Epithelial cell of esophagus (primary cell): ENCODE measurements at regions not wholly inside any gene's neighbourhood (a gene's known extent, or its start where the extent isn't known, plus 50 kb on each side); places are given as distances from the start of the nearest gene placed in this dataset.

ENCODE experiments used
- DNase-seq: peaks from one replicate; pipeline ENCODE4 v3.0.0; 2010; ENCODE audit warnings: low read depth
- H3K4me3 ChIP-seq: 2 replicates; pipeline ENCODE4 v1.5.1; 2011; ENCODE audit warnings: mild to moderate bottlenecking, low read length, control low read depth
- TF ChIP-seq, protein P1 (sequence below): IDR thresholded peaks from 2 replicates; pipeline ENCODE4 v1.5.1; 2011; ENCODE audit warnings: low read depth, mild to moderate bottlenecking, low read length, control low read depth, inconsistent platforms; ENCODE audit not compliant: insufficient read depth; ENCODE audit errors: missing control alignments

GRCh38 chr6:164547076-164547475, 762.3 kb downstream of the C6orf118 start:
- TF ChIP-seq, protein P1, sequence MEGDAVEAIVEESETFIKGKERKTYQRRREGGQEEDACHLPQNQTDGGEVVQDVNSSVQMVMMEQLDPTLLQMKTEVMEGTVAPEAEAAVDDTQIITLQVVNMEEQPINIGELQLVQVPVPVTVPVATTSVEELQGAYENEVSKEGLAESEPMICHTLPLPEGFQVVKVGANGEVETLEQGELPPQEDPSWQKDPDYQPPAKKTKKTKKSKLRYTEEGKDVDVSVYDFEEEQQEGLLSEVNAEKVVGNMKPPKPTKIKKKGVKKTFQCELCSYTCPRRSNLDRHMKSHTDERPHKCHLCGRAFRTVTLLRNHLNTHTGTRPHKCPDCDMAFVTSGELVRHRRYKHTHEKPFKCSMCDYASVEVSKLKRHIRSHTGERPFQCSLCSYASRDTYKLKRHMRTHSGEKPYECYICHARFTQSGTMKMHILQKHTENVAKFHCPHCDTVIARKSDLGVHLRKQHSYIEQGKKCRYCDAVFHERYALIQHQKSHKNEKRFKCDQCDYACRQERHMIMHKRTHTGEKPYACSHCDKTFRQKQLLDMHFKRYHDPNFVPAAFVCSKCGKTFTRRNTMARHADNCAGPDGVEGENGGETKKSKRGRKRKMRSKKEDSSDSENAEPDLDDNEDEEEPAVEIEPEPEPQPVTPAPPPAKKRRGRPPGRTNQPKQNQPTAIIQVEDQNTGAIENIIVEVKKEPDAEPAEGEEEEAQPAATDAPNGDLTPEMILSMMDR = no peak
- DNase-seq = no peak

DNA sequence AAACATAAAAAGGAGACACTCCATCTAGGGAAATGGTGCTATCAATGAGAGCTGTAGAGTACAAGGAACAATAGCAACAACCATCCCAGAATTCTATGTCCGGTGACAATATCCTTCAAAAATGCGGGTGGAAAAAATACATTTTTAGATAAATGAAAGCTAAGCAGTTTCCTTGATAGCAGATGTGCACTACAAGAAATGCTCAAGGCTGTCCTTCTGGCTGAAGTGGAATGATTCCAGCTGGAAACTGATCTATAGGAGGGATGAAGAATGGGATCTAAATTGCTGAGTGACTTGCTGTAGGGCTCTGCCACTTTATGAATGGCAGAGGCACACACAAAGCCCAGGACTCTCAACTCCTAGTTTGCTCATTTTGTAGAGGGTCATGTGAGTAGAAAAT, 763.1 kb downstream of the C6orf118 start:
- H3K4me3 ChIP-seq = no peak overlapping the region
- TF ChIP-seq, protein P1 = no peak
- DNase-seq = no peak

More at GRCh38 chr6:164547076-164547475, 762.3 kb downstream of the C6orf118 start:
- H3K4me3 ChIP-seq = no peak overlapping the region

DNA sequence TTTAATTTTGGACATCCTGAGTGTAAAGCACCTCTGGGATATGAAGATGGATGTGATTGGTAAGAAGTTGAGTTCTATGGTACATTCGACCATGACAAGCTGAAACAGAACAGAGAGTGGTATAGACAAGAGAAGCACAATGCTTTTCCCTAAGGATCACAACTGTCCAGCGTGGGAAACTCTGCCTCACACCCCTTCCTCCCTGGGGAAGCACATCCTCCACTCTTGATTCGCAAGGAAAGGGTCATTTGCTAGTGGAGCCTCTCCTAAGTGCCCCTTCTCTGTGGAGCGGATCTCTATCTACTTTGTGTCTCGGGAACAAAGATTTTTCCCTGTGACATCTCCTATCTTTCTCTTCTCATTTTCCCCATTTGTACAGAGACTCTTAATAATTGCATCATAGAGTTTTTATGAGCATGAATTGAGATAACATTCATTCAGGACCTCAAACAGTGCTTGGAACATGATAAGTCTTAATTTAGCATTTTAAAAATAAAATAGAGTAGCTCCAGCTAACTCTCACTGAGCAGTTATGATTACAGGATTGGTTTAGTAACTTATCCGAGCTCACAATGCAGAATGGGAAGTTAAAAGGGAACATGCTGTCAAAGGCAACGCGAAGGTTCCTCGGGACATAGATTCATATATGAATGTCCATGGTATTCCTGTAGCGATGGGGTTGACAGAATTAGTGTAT, 775.2 kb downstream of the C6orf118 start:
- DNase-seq = no peak
- H3K4me3 ChIP-seq = no peak overlapping the region
- TF ChIP-seq, protein P1 = no peak

DNA sequence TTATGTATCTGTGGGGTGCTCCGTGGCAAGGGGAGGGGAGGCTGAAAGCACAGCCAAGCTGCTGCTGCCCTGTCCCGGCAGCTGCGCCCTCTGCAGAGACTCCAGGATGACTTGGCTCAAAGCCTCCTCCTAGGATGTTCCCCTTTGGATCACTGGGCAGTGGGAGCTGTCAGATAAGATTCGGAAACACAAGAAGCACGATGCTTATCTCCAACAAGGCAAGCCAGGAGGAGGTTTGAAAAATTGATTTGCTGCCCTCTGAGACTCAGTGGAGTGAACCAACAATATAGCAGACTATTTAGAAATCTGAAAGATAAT, 776.4 kb downstream of the C6orf118 start:
- TF ChIP-seq, protein P1 = no peak
- H3K4me3 ChIP-seq = no peak overlapping the region
- no peak for DNase-seq

DNA sequence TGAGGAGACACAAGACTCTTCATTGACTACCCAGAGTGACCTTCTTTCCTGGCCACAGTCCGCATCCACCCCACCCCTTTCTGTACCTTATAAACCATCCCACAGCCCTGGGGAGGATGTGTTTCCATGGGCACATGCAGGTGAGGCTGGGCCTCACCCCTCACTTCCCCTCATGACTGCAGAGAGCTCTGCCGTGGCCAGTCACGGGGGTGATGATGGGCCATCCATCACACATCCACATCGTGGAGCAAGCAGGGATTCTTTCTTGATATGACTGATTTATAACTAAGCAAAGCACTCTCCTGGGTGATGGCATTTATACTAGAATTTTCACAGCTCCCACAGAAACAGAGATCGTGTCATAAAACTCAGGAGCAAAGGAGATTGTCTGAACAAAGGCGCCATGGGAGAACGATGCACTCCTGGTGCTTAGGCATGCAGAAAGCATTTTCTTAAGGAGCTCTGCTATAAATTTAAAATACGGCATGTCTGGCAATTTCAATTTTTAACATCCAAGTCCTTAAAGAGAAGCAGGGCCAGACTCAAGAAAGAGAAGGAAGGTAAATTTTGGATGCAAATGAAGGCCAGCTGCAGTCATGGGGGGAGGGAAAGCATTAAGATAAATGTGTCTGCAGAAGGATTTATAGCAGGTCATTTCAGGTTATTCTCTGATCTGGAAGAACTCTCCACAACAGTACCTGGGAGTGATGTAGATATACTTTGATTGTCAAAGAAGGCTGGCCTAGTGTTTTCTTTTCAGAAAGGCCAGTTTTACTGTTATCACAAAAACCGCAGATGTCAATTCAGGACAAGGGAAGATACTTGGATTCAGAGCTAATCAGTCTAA, 777.0 kb downstream of the C6orf118 start:
- DNase-seq = no peak
- TF ChIP-seq, protein P1 = no peak
- no peak overlapping the region for H3K4me3 ChIP-seq

DNA sequence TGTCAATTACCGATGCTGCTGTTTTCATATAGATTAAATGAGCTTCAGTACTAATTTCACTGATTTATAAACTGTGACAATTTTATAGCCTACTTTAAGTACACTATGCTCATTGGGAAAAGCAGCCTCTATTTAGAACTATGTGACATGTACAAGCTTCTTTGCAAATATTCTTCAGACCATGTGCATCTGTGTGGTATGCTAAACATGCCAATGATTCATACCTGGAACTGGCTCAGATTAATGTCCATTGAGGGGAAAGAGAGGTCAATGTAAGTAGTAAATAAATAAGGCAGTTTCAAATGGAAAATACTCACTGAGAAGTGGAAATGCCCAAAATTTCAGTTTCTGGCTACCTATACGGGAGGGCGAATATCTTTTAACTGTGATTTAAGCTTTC, 777.7 kb downstream of the C6orf118 start:
- H3K4me3 ChIP-seq = no peak overlapping the region
- no peak for DNase-seq
- TF ChIP-seq, protein P1 = no peak
